CD4-positive, alpha-beta T cell (primary cell): ENCODE measurements at regions not wholly inside any gene's neighbourhood (a gene's known extent, or its start where the extent isn't known, plus 50 kb on each side); places are given as distances from the start of the nearest gene placed in this dataset.

Experiments used
- ATAC-seq: fragments of 200-7000 bp; cut with Tn5 transposase; one replicate; pipeline ENCODE4 v1.10.0; 2022; ENCODE audit warnings: mild to moderate bottlenecking; ENCODE audit not compliant: poor library complexity
- CTCF ChIA-PET: fragments of 350-600 bp; sonication (Branson Sonifier 250); formaldehyde crosslinking; loops from one replicate; lab custom pipeline; 2021; ENCODE audit warnings: antibody characterized with exemption, inconsistent platforms; lab: Charles Lee
- POLR2A ChIA-PET: fragments of 350-600 bp; sonication (Branson Sonifier 250); formaldehyde crosslinking; loops from one replicate; lab custom pipeline; 2021; ENCODE audit warnings: antibody characterized with exemption, inconsistent platforms; lab: Charles Lee
- DNase-seq, 14 experiments: peaks; one replicate each; pipeline ENCODE4 v3.0.0-alpha.2; 2013 to 2020; ENCODE audit warnings: mixed read lengths in 2 of 14
- H3K27ac ChIP-seq, 2 donors: one replicate each; pipeline versions ENCODE4 v1.5.1 to v1.7.0; 2013; ENCODE audit warnings: low read length in 2 of 2, low read depth in 1 of 2, mild to moderate bottlenecking in 1 of 2
- H3K27me3 ChIP-seq, 2 experiments: 1 replicate in 1 of 2; 2 replicates in 1 of 2; pipeline versions ENCODE4 v1.6.1 to v1.7.0; 2013; ENCODE audit warnings: low read length in 2 of 2, control low read depth in 1 of 2, mild to moderate bottlenecking in 1 of 2, moderate library complexity in 1 of 2; ENCODE audit not compliant: insufficient read depth in 2 of 2, control insufficient read depth in 1 of 2
- H3K36me3 ChIP-seq: one replicate; pipeline ENCODE4 v1.6.1; 2013; ENCODE audit warnings: low read length, control low read depth; ENCODE audit not compliant: insufficient read depth
- H3K4me1 ChIP-seq: one replicate; pipeline ENCODE4 v1.6.1; 2013; ENCODE audit warnings: low read length, control low read depth; ENCODE audit not compliant: insufficient read depth
- H3K4me3 ChIP-seq: one replicate; pipeline ENCODE4 v1.5.1; 2013; ENCODE audit warnings: mild to moderate bottlenecking, low read length, moderate library complexity
- H3K9me3 ChIP-seq, 2 experiments: 1 replicate in 1 of 2; 2 replicates in 1 of 2; pipeline versions ENCODE4 v1.6.1 to v1.7.0; 2013; ENCODE audit warnings: low read length in 2 of 2, mild to moderate bottlenecking in 2 of 2, control low read depth in 1 of 2, moderate library complexity in 1 of 2; ENCODE audit not compliant: control insufficient read depth in 1 of 2, insufficient read depth in 1 of 2
- H3K27ac Mint-ChIP-seq: one replicate; pipeline ENCODE4 v1.8.0; 2020; ENCODE audit warnings: mixed read lengths
- H3K27me3 Mint-ChIP-seq: one replicate; pipeline ENCODE4 v1.8.0; 2021; ENCODE audit warnings: mixed read lengths
- H3K36me3 Mint-ChIP-seq: one replicate; pipeline ENCODE4 v1.8.0; 2021; ENCODE audit warnings: low read depth, mixed read lengths
- H3K4me1 Mint-ChIP-seq: one replicate; pipeline ENCODE4 v1.8.0; 2021; ENCODE audit warnings: low read depth, mixed read lengths
- H3K4me3 Mint-ChIP-seq: one replicate; pipeline ENCODE4 v1.8.0; 2020; ENCODE audit warnings: mild to moderate bottlenecking, mixed read lengths
- H3K9me3 Mint-ChIP-seq: one replicate; pipeline ENCODE4 v1.8.0; 2020; ENCODE audit warnings: mixed read lengths
- CTCF ChIP-seq: fragments of 200-600 bp; IDR thresholded peaks from one replicate; pipeline ENCODE4 v1.8.0; 2022; ENCODE audit warnings: antibody characterized with exemption, mild to moderate bottlenecking
- intact Hi-C, 2 experiments: fragments of 100-400 bp; cut with DNase I in 1 of 2; cut with micrococcal nuclease in 1 of 2; formaldehyde crosslinking; loops; one replicate each; pipeline versions ENCODE4 v1.15.1 to v1.9.0; 2023 to 2025; cut with DNase I, micrococcal nuclease

- Histone ChIP-seq H3K4me1 (no peaks in the 10 kb centered on the region), H3K36me3 (no peaks in the 10 kb centered on the region), H3K27ac (no peak overlapping the region), H3K27me3 (peaks cover 0 to 4% of the 10 kb centered on the region in 2 experiments), H3K4me3 (no peak overlapping the region), H3K9me3 (peaks cover 0 to 14% of the 10 kb centered on the region in 2 experiments)
- no peaks in the 10 kb centered on the region for H3K36me3 Mint-ChIP-seq
- peaks cover 10% of the 10 kb centered on the region for H3K4me1 Mint-ChIP-seq
- ChIA-PET POLR2A (no interaction called here), CTCF (no interaction called here)
- DNase-seq, result no peak
- ATAC-seq, result no peak
- H3K27ac Mint-ChIP-seq, result no peak overlapping the region
- peaks cover 18% of the 10 kb centered on the region for H3K27me3 Mint-ChIP-seq
- no peaks in the 10 kb centered on the region for H3K9me3 Mint-ChIP-seq
- H3K4me3 Mint-ChIP-seq, result no peak overlapping the region
- TF ChIP-seq CTCF, result no peak
- intact Hi-C loops, result no loop called here
These were observed 163.9 kb upstream of the AUTS2 start for GRCh38 chr7:69434398-69434815.

GRCh38 chr7:69435711-69436110 lies 162.6 kb upstream of the AUTS2 start:
- H3K27ac Mint-ChIP-seq, result no peak overlapping the region
- H3K9me3 Mint-ChIP-seq, result no peaks in the 10 kb centered on the region
- ATAC-seq (no peak), DNase-seq (no peak)
- no peaks in the 10 kb centered on the region for H3K4me1 ChIP-seq
- H3K27me3 ChIP-seq, result no peaks in the 10 kb centered on the region
- POLR2A ChIA-PET, result no interaction called here
- intact Hi-C loops, result no loop called here
- no peak for TF ChIP-seq CTCF
- CTCF ChIA-PET, result interaction anchor here (0.6 kb wide), 1 partner anchor 95 kb away, joined by 3 read pairs; no protein-coding TSS in a partner anchor
- H3K4me3 Mint-ChIP-seq, result no peak overlapping the region
- no peak overlapping the region for H3K4me3 ChIP-seq
- H3K9me3 ChIP-seq, result peaks cover 0 to 10% of the 10 kb centered on the region in 2 experiments
- peaks cover 10% of the 10 kb centered on the region for H3K27me3 Mint-ChIP-seq
- H3K36me3 ChIP-seq, result no peaks in the 10 kb centered on the region
- no peak overlapping the region for H3K27ac ChIP-seq
- H3K4me1 Mint-ChIP-seq, result peaks cover 2% of the 10 kb centered on the region
- no peaks in the 10 kb centered on the region for H3K36me3 Mint-ChIP-seq

- peaks cover 3% of the 10 kb centered on the region for H3K9me3 Mint-ChIP-seq
- CTCF ChIA-PET, result no interaction called here
- Histone ChIP-seq H3K9me3 (peaks cover 0 to 15% of the 10 kb centered on the region in 2 experiments), H3K36me3 (no peaks in the 10 kb centered on the region), H3K27ac (no peak overlapping the region), H3K4me1 (no peaks in the 10 kb centered on the region), H3K4me3 (no peak overlapping the region), H3K27me3 (no peaks in the 10 kb centered on the region)
- intact Hi-C loops, result no loop called here
- DNase-seq (no peak), ATAC-seq (no peak)
- H3K27ac Mint-ChIP-seq, result no peak overlapping the region
- H3K4me3 Mint-ChIP-seq, result no peak overlapping the region
- H3K36me3 Mint-ChIP-seq, result no peaks in the 10 kb centered on the region
- no peak for TF ChIP-seq CTCF
- POLR2A ChIA-PET, result no interaction called here
- no peaks in the 10 kb centered on the region for H3K4me1 Mint-ChIP-seq
- peaks cover 2% of the 10 kb centered on the region for H3K27me3 Mint-ChIP-seq
These were observed 161.3 kb upstream of the AUTS2 start for GRCh38 chr7:69436946-69437345.
